ENCODE measurements at regions not wholly inside any gene's neighbourhood (a gene's known extent, or its start where the extent isn't known, plus 50 kb on each side); places are given as distances from the start of the nearest gene placed in this dataset.

DNA sequence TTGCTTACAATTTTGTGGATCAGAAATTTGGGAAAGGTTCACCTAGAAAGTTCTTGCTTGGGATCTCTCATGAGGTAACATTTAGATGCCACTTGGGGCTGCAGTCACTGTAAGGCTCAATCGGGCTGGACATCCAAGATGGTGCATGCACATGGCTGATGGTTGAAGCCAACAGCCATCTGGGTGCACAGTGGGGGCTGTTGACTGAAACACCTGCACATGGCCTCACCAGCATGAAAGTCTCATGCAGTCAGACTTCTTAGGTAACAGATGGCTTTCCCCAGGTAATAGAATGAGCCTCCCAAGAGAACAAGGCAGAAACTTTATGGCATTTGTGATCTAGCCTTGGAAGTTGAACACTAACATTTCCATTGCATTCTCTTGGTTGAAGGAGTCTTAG is 740.7 kb upstream of the AUTS2 start:
- no peak for TF ChIP-seq CTCF (IDR thresholded peaks at IDR 0.05)
- intact Hi-C loops (cut with DNase I), result no loop called here
- Histone ChIP-seq H3K36me3 (no peaks in the 10 kb centered on the region), H3K4me3 (no peak overlapping the region), H3K27ac (no peak overlapping the region), H3K4me1 (no peaks in the 10 kb centered on the region), H3K9me3 (peaks cover 0 to 14% of the 10 kb centered on the region in 2 donors), H3K27me3 (no peaks in the 10 kb centered on the region)
- ATAC-seq (no peak), DNase-seq (no peak)

DNA sequence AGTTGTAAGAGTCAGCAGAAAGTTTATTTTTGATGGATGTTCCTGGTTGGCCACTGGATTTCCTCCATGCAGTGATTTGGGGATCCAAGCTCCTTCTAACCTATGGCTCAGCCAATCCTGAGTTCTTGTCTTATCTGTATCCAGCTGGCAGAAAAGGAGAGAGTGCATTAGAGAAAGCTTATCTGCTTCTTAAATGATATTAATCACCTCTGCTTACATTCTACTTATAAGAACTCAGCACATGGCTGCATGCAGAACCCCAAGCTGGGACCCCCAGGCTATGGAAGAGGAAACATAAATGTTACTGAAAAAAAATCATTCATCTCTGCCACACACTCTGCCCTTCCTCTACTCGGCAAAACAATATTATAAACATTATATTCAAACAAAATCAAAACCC is 739.8 kb upstream of the AUTS2 start:
- no peaks in the 10 kb centered on the region for H3K4me1 ChIP-seq
- H3K9me3 ChIP-seq, result peaks cover 0 to 14% of the 10 kb centered on the region in 2 donors
- H3K27me3 ChIP-seq, result no peaks in the 10 kb centered on the region
- H3K27ac ChIP-seq, result no peak overlapping the region
- TF ChIP-seq CTCF (IDR thresholded peaks at IDR 0.05), result no peak
- H3K4me3 ChIP-seq, result no peak overlapping the region
- H3K36me3 ChIP-seq, result no peaks in the 10 kb centered on the region
- ATAC-seq (no peak), DNase-seq (no peak)
- intact Hi-C loops (cut with DNase I), result no loop called here

DNA sequence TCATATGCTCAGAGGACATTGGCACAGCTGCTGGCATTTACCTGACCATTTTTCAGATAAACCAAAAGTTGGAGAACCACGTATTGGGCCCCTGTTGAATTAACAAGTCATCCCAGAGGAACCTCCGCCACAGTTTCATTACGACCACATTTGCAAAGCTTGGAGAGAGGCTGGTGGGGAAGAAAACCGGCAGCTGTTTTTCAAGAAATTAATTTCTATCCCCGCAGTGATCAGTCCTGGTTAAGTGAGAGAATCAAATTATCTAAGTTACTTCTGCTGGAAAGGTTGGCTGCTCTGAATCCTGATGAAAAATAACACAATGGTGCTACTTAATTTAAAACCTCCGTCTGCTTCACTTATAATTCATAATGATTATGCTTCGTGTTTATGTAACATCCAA is 737.1 kb upstream of the AUTS2 start:
- intact Hi-C loops (cut with DNase I), result no loop called here
- H3K9me3 ChIP-seq, result peaks cover 0 to 17% of the 10 kb centered on the region in 2 donors
- no peak overlapping the region for H3K4me3 ChIP-seq
- H3K27ac ChIP-seq, result no peak overlapping the region
- TF ChIP-seq CTCF (IDR thresholded peaks at IDR 0.05), result no peak
- no peaks in the 10 kb centered on the region for H3K4me1 ChIP-seq
- no peaks in the 10 kb centered on the region for H3K36me3 ChIP-seq
- DNase-seq, result no peak
- no peaks in the 10 kb centered on the region for H3K27me3 ChIP-seq
- no peak for ATAC-seq

DNA sequence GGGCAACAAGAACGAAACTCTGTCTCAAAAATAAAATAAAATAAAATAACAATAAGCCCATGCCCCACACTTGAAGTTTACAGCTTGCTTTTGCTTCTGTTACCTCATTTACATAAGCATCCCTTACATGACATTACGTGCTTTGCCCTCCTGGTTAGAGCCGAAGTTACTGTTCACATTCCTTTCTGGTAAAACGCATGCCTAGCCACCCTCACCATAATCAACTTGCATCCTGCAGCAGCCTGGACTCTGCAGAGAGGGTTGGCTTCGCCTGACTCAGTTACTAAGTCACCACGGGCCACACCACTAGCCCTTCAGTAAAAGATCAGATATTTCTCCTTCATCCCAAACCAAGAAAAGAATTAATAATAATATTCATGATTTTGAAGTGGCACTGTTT is 736.0 kb upstream of the AUTS2 start:
- intact Hi-C loops (cut with DNase I), result no loop called here
- Histone ChIP-seq H3K27ac (no peak overlapping the region), H3K36me3 (no peaks in the 10 kb centered on the region), H3K9me3 (peaks cover 0 to 15% of the 10 kb centered on the region in 2 donors), H3K4me3 (no peak overlapping the region), H3K4me1 (no peaks in the 10 kb centered on the region), H3K27me3 (no peaks in the 10 kb centered on the region)
- no peak for TF ChIP-seq CTCF (IDR thresholded peaks at IDR 0.05)
- no peak for ATAC-seq
- DNase-seq, result no peak

DNA sequence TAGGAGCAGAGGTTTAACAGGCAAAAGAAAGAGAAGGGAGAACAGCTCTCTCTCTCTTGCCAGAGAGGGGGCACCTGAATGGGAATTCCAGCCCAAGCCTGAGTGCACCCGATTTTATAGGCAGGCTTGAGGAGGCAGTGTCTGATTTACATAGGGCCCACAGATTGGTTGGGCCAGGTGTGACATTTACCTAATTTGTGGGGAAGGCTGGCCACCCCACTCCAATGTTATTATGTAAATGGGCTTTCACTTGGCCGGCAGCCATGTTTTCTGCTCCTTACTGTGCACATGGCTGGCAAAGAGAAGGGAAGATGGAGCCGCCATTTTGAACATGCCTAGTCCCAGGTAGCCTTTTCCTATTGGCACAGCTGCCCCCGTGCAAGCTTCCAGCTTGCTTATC is 735.5 kb upstream of the AUTS2 start:
- no peak for DNase-seq
- no peak overlapping the region for H3K4me3 ChIP-seq
- no peak for TF ChIP-seq CTCF (IDR thresholded peaks at IDR 0.05)
- H3K27ac ChIP-seq, result no peak overlapping the region
- H3K4me1 ChIP-seq, result no peaks in the 10 kb centered on the region
- no peaks in the 10 kb centered on the region for H3K36me3 ChIP-seq
- intact Hi-C loops (cut with DNase I), result no loop called here
- ATAC-seq, result no peak
- H3K9me3 ChIP-seq, result peaks cover 0 to 13% of the 10 kb centered on the region in 2 donors
- no peaks in the 10 kb centered on the region for H3K27me3 ChIP-seq
